SK-N-MC (cell line): ENCODE measurements at regions not wholly inside any gene's neighbourhood (a gene's known extent, or its start where the extent isn't known, plus 50 kb on each side); places are given as distances from the start of the nearest gene placed in this dataset.

Source experiments
- EZH2 ChIP-seq: fragments of 200-600 bp; sonication (generic); IDR thresholded peaks from one replicate; pipeline ENCODE4 v1.6.1; 2017; ENCODE audit warnings: antibody characterized with exemption
- POLR2AphosphoS5 ChIP-seq: IDR thresholded peaks from 2 replicates; pipeline ENCODE4 v1.6.1; 2012; ENCODE audit warnings: mild to moderate bottlenecking, low read depth, low read length, borderline replicate concordance

DNA sequence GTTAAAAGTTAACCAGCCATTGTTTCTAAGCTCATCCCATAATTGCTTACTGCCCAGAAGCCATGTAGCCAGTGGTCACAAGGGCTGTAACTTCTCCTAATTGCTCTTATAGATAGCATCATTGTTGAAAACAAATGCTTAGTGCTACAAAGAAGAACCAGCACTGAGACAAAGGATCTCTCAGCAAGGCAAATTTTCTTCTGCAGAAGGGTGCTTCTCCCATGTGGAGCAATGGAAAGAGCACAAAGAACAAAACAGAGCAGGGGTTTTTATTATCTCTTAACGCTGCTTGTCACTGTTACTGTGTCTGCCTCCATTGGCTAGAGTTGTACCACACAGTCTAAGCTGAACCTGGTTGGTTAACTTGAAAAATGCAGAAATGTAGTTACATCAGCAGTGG, 1036.8 kb downstream of the UQCRFS1 start:
- TF ChIP-seq EZH2 (no peak), POLR2AphosphoS5 (no peak)
